IMR-90 (cell line): ENCODE measurements at regions not wholly inside any gene's neighbourhood (a gene's known extent, or its start where the extent isn't known, plus 50 kb on each side); places are given as distances from the start of the nearest gene placed in this dataset.
A peak's percentile ranks its signal among the peaks of the same experiment; 100 is the strongest.

Experiments used
- ATAC-seq: fragments of 200-7000 bp; cut with Tn5 transposase; 2 replicates; pipeline ENCODE4 v1.9.1; 2020; ENCODE audit warnings: low read depth, mild to moderate bottlenecking, moderate library complexity
- BruUV-seq: library from RNA; stranded (reverse); fragments of 400-500 nt; replicated peaks from 2 replicates; lab custom pipeline; 2021; lab: Mats Ljungman, UMichigan
- CTCF ChIA-PET: fragments of 300-600 bp; formaldehyde crosslinking; extraction: SDS; loops from one replicate; lab custom pipeline; 2021; ENCODE audit warnings: antibody characterized with exemption; lab: Yijun Ruan, JAX
- POLR2A ChIA-PET: fragments of 300-600 bp; sonication (Branson Sonifier 250); formaldehyde crosslinking; loops from one replicate; lab custom pipeline; 2022; ENCODE audit warnings: antibody characterized with exemption; ENCODE audit not compliant: unreplicated experiment; lab: Charles Lee
- DNase-seq: peaks from one replicate; pipeline ENCODE4 v3.0.0; 2013
- H2AFZ ChIP-seq: replicated peaks from 2 replicates; pipeline ENCODE3; 2013; ENCODE audit warnings: low read length, mild to moderate bottlenecking; ENCODE audit not compliant: poor library complexity
- H2AK5ac ChIP-seq: 2 replicates; pipeline ENCODE4 v1.6.1; 2013; ENCODE audit warnings: low read depth, low read length, inconsistent platforms
- H2AK9ac ChIP-seq: replicated peaks from 2 replicates; pipeline ENCODE3; 2013; ENCODE audit warnings: mild to moderate bottlenecking, low read depth, low read length, moderate library complexity; ENCODE audit not compliant: poor library complexity
- H2BK120ac ChIP-seq: 2 replicates; pipeline ENCODE4 v1.6.1; 2013; ENCODE audit warnings: low read depth, low read length, inconsistent platforms
- H2BK15ac ChIP-seq: 3 replicates; pipeline ENCODE4 v1.6.1; 2013; ENCODE audit warnings: low read depth, low read length, inconsistent platforms
- H2BK20ac ChIP-seq: 2 replicates; pipeline ENCODE4 v1.6.1; 2013; ENCODE audit warnings: low read depth, mild to moderate bottlenecking, inconsistent platforms, low read length, moderate library complexity
- H2BK5ac ChIP-seq: 2 replicates; pipeline ENCODE4 v1.6.1; 2013; ENCODE audit warnings: mild to moderate bottlenecking, low read depth, low read length, inconsistent platforms; ENCODE audit not compliant: poor library complexity, severe bottlenecking
- H3K14ac ChIP-seq: replicated peaks from 2 replicates; pipeline ENCODE4 v1.6.1; 2013; ENCODE audit warnings: low read depth, low read length, inconsistent platforms
- H3K18ac ChIP-seq: 2 replicates; pipeline ENCODE4 v1.6.1; 2013; ENCODE audit warnings: low read depth, low read length, control low read depth
- H3K23ac ChIP-seq: 2 replicates; pipeline ENCODE4 v1.6.1; 2013; ENCODE audit warnings: low read depth, low read length, inconsistent platforms
- H3K27ac ChIP-seq: 2 replicates; pipeline ENCODE4 v1.5.1; 2013; ENCODE audit warnings: mild to moderate bottlenecking, control low read depth, low read length; ENCODE audit not compliant: insufficient read depth
- H3K27me3 ChIP-seq: 2 replicates; pipeline ENCODE4 v1.6.1; 2013; ENCODE audit warnings: low read length; ENCODE audit not compliant: control insufficient read depth, insufficient read depth
- H3K36me3 ChIP-seq: 2 replicates; pipeline ENCODE4 v1.6.1; 2013; ENCODE audit warnings: low read length, mixed read lengths; ENCODE audit not compliant: control insufficient read depth, insufficient read depth
- H3K4ac ChIP-seq: 2 replicates; pipeline ENCODE4 v1.6.1; 2013; ENCODE audit warnings: low read depth, low read length, inconsistent platforms
- H3K4me1 ChIP-seq: 2 replicates; pipeline ENCODE4 v1.6.1; 2013; ENCODE audit warnings: low read length, mixed read lengths; ENCODE audit not compliant: control insufficient read depth, insufficient read depth
- H3K4me2 ChIP-seq: 2 replicates; pipeline ENCODE4 v1.6.1; 2013; ENCODE audit warnings: low read depth, mild to moderate bottlenecking, control low read depth, low read length, moderate library complexity
- H3K4me3 ChIP-seq: 2 replicates; pipeline ENCODE4 v1.5.1; 2013; ENCODE audit warnings: low read depth, mild to moderate bottlenecking, control low read depth, low read length, moderate library complexity; ENCODE audit not compliant: insufficient read depth
- H3K56ac ChIP-seq: 2 replicates; pipeline ENCODE4 v1.6.1; 2013; ENCODE audit warnings: low read length, inconsistent platforms; ENCODE audit not compliant: insufficient read depth; ENCODE audit errors: extremely low read depth
- H3K79me1 ChIP-seq, 2 experiments: 2 replicates each; pipeline ENCODE4 v1.6.1; 2013; ENCODE audit warnings: low read length in 2 of 2, inconsistent platforms in 1 of 2, low read depth in 1 of 2
- H3K9ac ChIP-seq: 2 replicates; pipeline ENCODE4 v1.6.1; 2013; ENCODE audit warnings: low read depth, low read length, control low read depth
- H3K9me1 ChIP-seq: 2 replicates; pipeline ENCODE4 v1.6.1; 2013; ENCODE audit warnings: low read length, inconsistent platforms; ENCODE audit not compliant: insufficient read depth
- H3K9me3 ChIP-seq: 2 replicates; pipeline ENCODE4 v1.6.1; 2013; ENCODE audit warnings: low read length; ENCODE audit not compliant: control insufficient read depth, insufficient read depth
- H4K20me1 ChIP-seq: 2 replicates; pipeline ENCODE4 v1.6.1; 2013; ENCODE audit warnings: low read length, inconsistent platforms; ENCODE audit not compliant: insufficient read depth
- H4K5ac ChIP-seq: 2 replicates; pipeline ENCODE4 v1.6.1; 2013; ENCODE audit warnings: mild to moderate bottlenecking, low read depth, low read length, control low read depth
- H4K8ac ChIP-seq, 2 experiments: 2 replicates each; pipeline ENCODE4 v1.6.1; 2013; ENCODE audit warnings: low read depth in 2 of 2, low read length in 2 of 2, control low read depth in 1 of 2, inconsistent platforms in 1 of 2
- H4K91ac ChIP-seq: 2 replicates; pipeline ENCODE4 v1.6.1; 2013; ENCODE audit warnings: low read depth, low read length, inconsistent platforms; ENCODE audit not compliant: insufficient read depth
- BHLHE40 ChIP-seq: fragments of 150-350 bp; IDR thresholded peaks from 2 replicates; pipeline ENCODE4 v1.6.1; 2016; ENCODE audit warnings: mild to moderate bottlenecking, low read depth, low read length
- CEBPB ChIP-seq: IDR thresholded peaks from 2 replicates; pipeline ENCODE4 v1.6.1; 2012; ENCODE audit warnings: low read depth, low read length, improper control_type of control experiment
- CTCF ChIP-seq: conservative IDR thresholded peaks from 2 replicates; pipeline ENCODE4 v1.5.1; 2012; ENCODE audit warnings: mild to moderate bottlenecking, low read depth, low read length, improper control_type of control experiment
- ELK1 ChIP-seq: fragments of 150-350 bp; IDR thresholded peaks from 2 replicates; pipeline ENCODE4 v1.6.1; 2016; ENCODE audit warnings: low read depth, mild to moderate bottlenecking, low read length, moderate library complexity, borderline replicate concordance
- FOS ChIP-seq: fragments of 150-350 bp; IDR thresholded peaks from 2 replicates; pipeline ENCODE4 v1.6.1; 2016; ENCODE audit warnings: low read depth, low read length
- MAFK ChIP-seq: IDR thresholded peaks from 2 replicates; pipeline ENCODE4 v1.6.1; 2012; ENCODE audit warnings: low read depth, low read length, improper control_type of control experiment
- MAZ ChIP-seq: IDR thresholded peaks from 2 replicates; pipeline ENCODE4 v1.6.1; 2012; ENCODE audit warnings: low read depth, mild to moderate bottlenecking, low read length, improper control_type of control experiment, moderate library complexity, borderline replicate concordance
- MXI1 ChIP-seq: IDR thresholded peaks from 2 replicates; pipeline ENCODE4 v1.6.1; 2012; ENCODE audit warnings: low read depth, mild to moderate bottlenecking, low read length, moderate library complexity, borderline replicate concordance
- NFE2L2 ChIP-seq: fragments of 150-350 bp; IDR thresholded peaks from 2 replicates; pipeline ENCODE4 v1.6.1; 2016; ENCODE audit warnings: low read depth, mild to moderate bottlenecking, low read length
- POLR2A ChIP-seq: IDR thresholded peaks from 2 replicates; pipeline ENCODE4 v1.6.1; 2012; ENCODE audit warnings: mild to moderate bottlenecking, low read depth, low read length
- RAD21 ChIP-seq: IDR thresholded peaks from 2 replicates; pipeline ENCODE4 v1.6.1; 2012; ENCODE audit warnings: low read length, improper control_type of control experiment
- RCOR1 ChIP-seq: IDR thresholded peaks from 2 replicates; pipeline ENCODE4 v1.6.1; 2012; ENCODE audit warnings: mild to moderate bottlenecking, low read length, improper control_type of control experiment; ENCODE audit not compliant: insufficient replicate concordance
- RFX5 ChIP-seq: IDR thresholded peaks from 2 replicates; pipeline ENCODE4 v1.8.0; 2012; ENCODE audit warnings: low read depth, mild to moderate bottlenecking, low read length, moderate library complexity
- SMC3 ChIP-seq: fragments of 150-350 bp; IDR thresholded peaks from 2 replicates; pipeline ENCODE4 v1.6.1; 2016; ENCODE audit warnings: low read depth, mild to moderate bottlenecking, antibody characterized with exemption, low read length, moderate library complexity
- WGBS, 2 experiments: methylation state at CpG; one replicate each; pipeline versions ENCODE4 v1.1.5 to v1.1.7; 2013; ENCODE audit warnings: missing lambda C conversion rate in 2 of 2; ENCODE audit not compliant: insufficient read length in 1 of 2; ENCODE audit errors: extremely low coverage in 2 of 2; 5-methylcytosine and 5-hydroxymethylcytosine counted together
- dilution Hi-C: fragments of 300-500 bp; cut with HindIII; formaldehyde crosslinking; loops from one replicate; pipeline ENCODE4 v1.14.3; 2018; ENCODE audit warnings: low sequenced_read_pairs; ENCODE audit not compliant: unreplicated experiment
- in situ Hi-C: fragments of 300-500 bp; cut with MboI; formaldehyde crosslinking; loops from 3 replicates; pipeline ENCODE4 v1.14.3; 2019; ENCODE audit warnings: low sequenced_read_pairs, inconsistent platforms, mixed read lengths
- intact Hi-C: fragments of 100-400 bp; cut with micrococcal nuclease; formaldehyde crosslinking; loops from 2 replicates; pipeline ENCODE4 v1.10.0; 2022
- TF ChIP-seq, protein P1 (sequence below): fragments of 150-350 bp; IDR thresholded peaks from 2 replicates; pipeline ENCODE4 v1.6.1; 2017; ENCODE audit warnings: mild to moderate bottlenecking, antibody characterized with exemption, low read length, low read depth

DNA sequence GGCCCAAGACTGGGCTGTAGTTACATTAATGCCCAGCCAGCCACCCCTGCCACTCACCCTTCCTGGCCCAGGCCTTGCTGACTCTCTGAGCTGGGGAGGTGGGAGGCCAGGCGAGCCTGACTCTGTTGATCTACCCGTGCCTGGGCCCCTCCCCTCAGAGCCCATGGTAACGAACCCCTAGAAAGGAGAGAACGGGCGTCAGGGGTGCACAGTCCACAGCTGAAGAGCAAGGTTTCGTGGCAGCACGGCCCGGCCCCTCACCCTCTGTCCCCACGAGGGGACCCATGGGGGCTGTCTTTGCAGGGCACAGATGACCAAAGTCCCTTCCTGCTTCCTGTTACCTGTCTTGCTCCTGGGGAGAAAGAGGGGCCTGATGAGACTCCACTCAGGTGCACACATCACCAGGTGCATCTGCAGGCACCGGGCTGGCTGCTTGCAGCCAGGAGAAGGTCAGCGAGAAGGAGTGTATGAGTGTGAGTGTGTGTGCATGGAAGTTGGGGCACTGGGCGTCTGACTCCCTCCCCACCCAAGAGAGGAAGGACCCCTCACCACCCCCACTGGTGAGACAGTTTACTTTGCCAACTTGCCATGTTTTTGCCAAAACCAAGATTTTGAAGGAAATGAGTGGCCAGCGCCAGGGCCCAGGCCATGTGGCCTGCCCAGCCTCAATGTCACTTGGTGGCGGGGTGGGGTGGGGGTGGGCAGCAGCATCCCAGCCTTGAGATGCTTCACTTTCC lies 359.1 kb downstream of the SEC14L1 start:
- Histone ChIP-seq H3K14ac (no peak overlapping the region), H2AK5ac (no peak overlapping the region), H3K23ac (no peak overlapping the region), H2BK120ac (no peak overlapping the region), H3K9me1 (0 out of 2 replicates have a peak, but pooled peaks cover 5% of the 10 kb centered on the region), H3K18ac (no peak overlapping the region), H3K9ac (no peak overlapping the region), H3K27ac (no peak overlapping the region), H2BK20ac (no peak overlapping the region), H2AK9ac (no peak overlapping the region), H3K4me1 (no peaks in the 10 kb centered on the region), H4K8ac (no peak overlapping the region), H3K56ac (no peak overlapping the region), H4K91ac (no peak overlapping the region), H3K36me3 (peaks cover 57% of the 10 kb centered on the region), H3K4me2 (no peak overlapping the region), H4K20me1 (peaks cover 21% of the 10 kb centered on the region), H3K9me3 (no peaks in the 10 kb centered on the region), H3K4me3 (no peak overlapping the region), H3K79me1 (peaks cover 0 to 30% of the 10 kb centered on the region in 2 experiments; a peak in 2 of 4 replicates), H2BK5ac (no peak overlapping the region), H3K27me3 (no peaks in the 10 kb centered on the region), H2BK15ac (no peak overlapping the region), H4K5ac (no peak overlapping the region), H2AFZ (no peak overlapping the region), H3K4ac (no peak overlapping the region)
- ATAC-seq (no peak), DNase-seq (no peak)
- intact Hi-C loops = no loop called here
- ChIA-PET CTCF (no interaction called here), POLR2A (no interaction called here)
- dilution Hi-C loops = no loop called here
- TSS peak; percentile 88 for BruUV-seq
- TF ChIP-seq MXI1 = no peak
- TF ChIP-seq MAZ = no peak
- TF ChIP-seq ELK1 = no peak
- TF ChIP-seq FOS = no peak
- no peak for TF ChIP-seq MAFK
- no peak for TF ChIP-seq CEBPB
- no peak for TF ChIP-seq BHLHE40
- no peak for TF ChIP-seq SMC3
- no peak for TF ChIP-seq CTCF
- TF ChIP-seq POLR2A = no peak
- TF ChIP-seq RFX5 = no peak
- TF ChIP-seq RAD21 = no peak
- TF ChIP-seq, protein P1, sequence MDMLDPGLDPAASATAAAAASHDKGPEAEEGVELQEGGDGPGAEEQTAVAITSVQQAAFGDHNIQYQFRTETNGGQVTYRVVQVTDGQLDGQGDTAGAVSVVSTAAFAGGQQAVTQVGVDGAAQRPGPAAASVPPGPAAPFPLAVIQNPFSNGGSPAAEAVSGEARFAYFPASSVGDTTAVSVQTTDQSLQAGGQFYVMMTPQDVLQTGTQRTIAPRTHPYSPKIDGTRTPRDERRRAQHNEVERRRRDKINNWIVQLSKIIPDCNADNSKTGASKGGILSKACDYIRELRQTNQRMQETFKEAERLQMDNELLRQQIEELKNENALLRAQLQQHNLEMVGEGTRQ = no peak
- TF ChIP-seq NFE2L2 = no peak
- no peak for TF ChIP-seq RCOR1
- 90% methylated on average over 2 of the region's 14 CpGs; no CpG with 5 or more reads in 1 of the 2 experiments for WGBS, 2 experiments
- in situ Hi-C loops = loop anchor here (5.0 kb wide), 1 partner anchor 173 kb away; no protein-coding TSS in a partner anchor
